ENCODE measurements at regions not wholly inside any gene's neighbourhood (a gene's known extent, or its start where the extent isn't known, plus 50 kb on each side); places are given as distances from the start of the nearest gene placed in this dataset.

DNA sequence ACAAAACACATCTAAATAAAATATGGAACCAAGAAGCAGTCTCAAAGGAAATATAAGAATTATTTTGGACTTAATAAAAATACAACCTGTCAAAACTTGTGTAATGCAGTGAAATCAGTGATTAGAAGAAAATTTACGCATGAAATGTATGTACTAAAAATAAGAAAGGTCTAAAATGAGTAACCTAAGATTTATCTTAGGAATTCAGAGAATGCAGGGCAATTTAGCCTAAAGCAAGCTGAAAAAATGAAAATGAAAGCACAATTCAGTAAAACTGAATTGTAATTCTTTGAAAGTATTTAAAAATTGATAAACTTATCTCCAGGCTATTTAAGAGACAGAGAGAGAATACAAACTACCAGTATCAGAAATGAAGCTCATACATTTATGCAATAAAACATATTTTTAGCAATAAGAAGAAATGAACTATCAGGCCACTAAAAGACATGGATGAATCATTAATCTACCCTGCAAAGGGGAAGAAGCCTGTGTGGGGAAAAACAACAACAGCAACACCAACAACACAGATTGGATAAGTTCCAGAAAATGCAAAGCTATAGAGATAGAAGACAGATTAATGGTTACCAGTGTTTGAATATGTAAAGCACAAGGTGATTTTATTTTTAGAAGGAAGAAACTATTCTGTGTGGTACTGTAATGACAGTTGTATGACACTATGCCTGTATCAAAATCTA lies 442.0 kb upstream of the ADGRL3 start:
- TF ChIP-seq, protein P1, sequence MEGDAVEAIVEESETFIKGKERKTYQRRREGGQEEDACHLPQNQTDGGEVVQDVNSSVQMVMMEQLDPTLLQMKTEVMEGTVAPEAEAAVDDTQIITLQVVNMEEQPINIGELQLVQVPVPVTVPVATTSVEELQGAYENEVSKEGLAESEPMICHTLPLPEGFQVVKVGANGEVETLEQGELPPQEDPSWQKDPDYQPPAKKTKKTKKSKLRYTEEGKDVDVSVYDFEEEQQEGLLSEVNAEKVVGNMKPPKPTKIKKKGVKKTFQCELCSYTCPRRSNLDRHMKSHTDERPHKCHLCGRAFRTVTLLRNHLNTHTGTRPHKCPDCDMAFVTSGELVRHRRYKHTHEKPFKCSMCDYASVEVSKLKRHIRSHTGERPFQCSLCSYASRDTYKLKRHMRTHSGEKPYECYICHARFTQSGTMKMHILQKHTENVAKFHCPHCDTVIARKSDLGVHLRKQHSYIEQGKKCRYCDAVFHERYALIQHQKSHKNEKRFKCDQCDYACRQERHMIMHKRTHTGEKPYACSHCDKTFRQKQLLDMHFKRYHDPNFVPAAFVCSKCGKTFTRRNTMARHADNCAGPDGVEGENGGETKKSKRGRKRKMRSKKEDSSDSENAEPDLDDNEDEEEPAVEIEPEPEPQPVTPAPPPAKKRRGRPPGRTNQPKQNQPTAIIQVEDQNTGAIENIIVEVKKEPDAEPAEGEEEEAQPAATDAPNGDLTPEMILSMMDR (IDR thresholded peaks at IDR 0.05): no peak
- no peak for TF ChIP-seq POLR2A (IDR thresholded peaks at IDR 0.05)

Data from heart left ventricle (tissue), 13 donors.